Natural killer cell treated with Interleukin-12 subunit alpha and Interleukin-12 subunit beta and Interleukin-15 and Interleukin-18, amount 100 ng/mL, for 72 hours (primary cell): ENCODE measurements at regions not wholly inside any gene's neighbourhood (a gene's known extent, or its start where the extent isn't known, plus 50 kb on each side); places are given as distances from the start of the nearest gene placed in this dataset.
"Not testable (repeated sequence)": the region's sequence is repeated elsewhere in the genome, so short reads cannot be mapped to it uniquely, and the experiment has no call there.

Experiments
- ATAC-seq, 2 donors: fragments of 150-1000 bp; cut with Tn5 transposase in 1 of 2; sonication (Bioruptor Pico), chemical (Tn5 transposase) in 1 of 2; 2 replicates each; pipeline ENCODE4 v1.10.0; 2021
- DNase-seq: peaks from one replicate; pipeline ENCODE4 v3.0.0; 2022; ENCODE audit warnings: low spot score
- H3K27ac Mint-ChIP-seq, 2 donors: 1 replicate in 1 of 2; 2 replicates in 1 of 2; pipeline ENCODE4 v1.8.0; 2022; ENCODE audit warnings: mixed read lengths in 2 of 2, mild to moderate bottlenecking in 1 of 2, moderate library complexity in 1 of 2
- H3K27me3 Mint-ChIP-seq, 2 donors: 1 replicate in 1 of 2; 2 replicates in 1 of 2; pipeline ENCODE4 v1.8.0; 2022; ENCODE audit warnings: mixed read lengths in 2 of 2
- H3K36me3 Mint-ChIP-seq: one replicate; pipeline ENCODE4 v1.8.0; 2022; ENCODE audit warnings: mixed read lengths
- H3K4me1 Mint-ChIP-seq, 2 donors: 1 replicate in 1 of 2; 2 replicates in 1 of 2; pipeline ENCODE4 v1.8.0; 2022; ENCODE audit warnings: low read depth in 2 of 2, mixed read lengths in 2 of 2, mild to moderate bottlenecking in 1 of 2
- H3K4me3 Mint-ChIP-seq: one replicate; pipeline ENCODE4 v1.8.0; 2022; ENCODE audit warnings: mixed read lengths
- H3K9me3 Mint-ChIP-seq: 2 replicates; pipeline ENCODE4 v1.8.0; 2022; ENCODE audit warnings: mixed read lengths

GRCh38 chr5:21574438-21574837, 1278.7 kb downstream of the CDH12 start:
- H3K27ac Mint-ChIP-seq = no peak overlapping the region
- ATAC-seq (no peak), DNase-seq (no peak)
- peaks cover 3% of the 10 kb centered on the region for H3K9me3 Mint-ChIP-seq
- no peaks in the 10 kb centered on the region for H3K4me1 Mint-ChIP-seq
- H3K36me3 Mint-ChIP-seq = peaks cover 2% of the 10 kb centered on the region
- no peaks in the 10 kb centered on the region for H3K27me3 Mint-ChIP-seq
- H3K4me3 Mint-ChIP-seq = no peak overlapping the region

- ATAC-seq = no peak
- DNase-seq = no peak
- no peaks in the 10 kb centered on the region for H3K4me1 Mint-ChIP-seq
- no peak overlapping the region for H3K4me3 Mint-ChIP-seq
- H3K36me3 Mint-ChIP-seq = no peaks in the 10 kb centered on the region
- H3K27me3 Mint-ChIP-seq = no peaks in the 10 kb centered on the region
- no peak overlapping the region for H3K27ac Mint-ChIP-seq
- H3K9me3 Mint-ChIP-seq = peaks cover 3% of the 10 kb centered on the region
Measured at GRCh38 chr5:21573416-21574314, 1279.5 kb downstream of the CDH12 start.

GRCh38 chr5:21571196-21571595, 1281.9 kb downstream of the CDH12 start:
- not testable (repeated sequence) for H3K4me3 Mint-ChIP-seq, ATAC-seq, H3K4me1 Mint-ChIP-seq, H3K27me3 Mint-ChIP-seq, H3K27ac Mint-ChIP-seq, H3K36me3 Mint-ChIP-seq, H3K9me3 Mint-ChIP-seq, DNase-seq

- DNase-seq, H3K27ac Mint-ChIP-seq, H3K9me3 Mint-ChIP-seq, H3K4me1 Mint-ChIP-seq, H3K36me3 Mint-ChIP-seq, ATAC-seq, H3K27me3 Mint-ChIP-seq, H3K4me3 Mint-ChIP-seq: not testable (repeated sequence)
Measured at GRCh38 chr5:21559109-21559508, 1294.0 kb downstream of the CDH12 start.

- H3K9me3 Mint-ChIP-seq, H3K4me3 Mint-ChIP-seq, H3K36me3 Mint-ChIP-seq, H3K27ac Mint-ChIP-seq, DNase-seq, H3K27me3 Mint-ChIP-seq, ATAC-seq, H3K4me1 Mint-ChIP-seq: not testable (repeated sequence)
Measured at GRCh38 chr5:21552263-21552662, 1300.9 kb downstream of the CDH12 start.

- not testable (repeated sequence) for H3K4me3 Mint-ChIP-seq, H3K27me3 Mint-ChIP-seq, H3K9me3 Mint-ChIP-seq, H3K4me1 Mint-ChIP-seq, H3K36me3 Mint-ChIP-seq, H3K27ac Mint-ChIP-seq, DNase-seq, ATAC-seq
Measured at GRCh38 chr5:21550916-21551315, 1302.2 kb downstream of the CDH12 start.

- not testable (repeated sequence) for H3K27ac Mint-ChIP-seq, H3K9me3 Mint-ChIP-seq, H3K36me3 Mint-ChIP-seq, DNase-seq, ATAC-seq, H3K4me3 Mint-ChIP-seq, H3K27me3 Mint-ChIP-seq, H3K4me1 Mint-ChIP-seq
Measured at GRCh38 chr5:21547656-21548055, 1305.5 kb downstream of the CDH12 start.

GRCh38 chr5:21535114-21535513, 1318.0 kb downstream of the CDH12 start:
- H3K4me3 Mint-ChIP-seq, H3K27me3 Mint-ChIP-seq: not testable (repeated sequence)

GRCh38 chr5:21521157-21521556, 1332.0 kb downstream of the CDH12 start:
- not testable (repeated sequence) for DNase-seq, H3K27ac Mint-ChIP-seq, ATAC-seq, H3K4me3 Mint-ChIP-seq, H3K36me3 Mint-ChIP-seq, H3K4me1 Mint-ChIP-seq, H3K9me3 Mint-ChIP-seq, H3K27me3 Mint-ChIP-seq

More at GRCh38 chr5:21535114-21535513, 1318.0 kb downstream of the CDH12 start:
- ATAC-seq, H3K36me3 Mint-ChIP-seq, DNase-seq, H3K4me1 Mint-ChIP-seq, H3K27ac Mint-ChIP-seq, H3K9me3 Mint-ChIP-seq: not testable (repeated sequence)

- H3K4me1 Mint-ChIP-seq, H3K9me3 Mint-ChIP-seq, H3K27ac Mint-ChIP-seq, H3K4me3 Mint-ChIP-seq, H3K36me3 Mint-ChIP-seq, DNase-seq, H3K27me3 Mint-ChIP-seq, ATAC-seq: not testable (repeated sequence)
Measured at GRCh38 chr5:21496926-21497325, 1356.2 kb downstream of the CDH12 start.

GRCh38 chr5:21496056-21496455, 1357.1 kb downstream of the CDH12 start:
- H3K4me3 Mint-ChIP-seq, DNase-seq, H3K27ac Mint-ChIP-seq, H3K27me3 Mint-ChIP-seq, ATAC-seq, H3K4me1 Mint-ChIP-seq, H3K9me3 Mint-ChIP-seq, H3K36me3 Mint-ChIP-seq: not testable (repeated sequence)

- H3K36me3 Mint-ChIP-seq, H3K9me3 Mint-ChIP-seq, DNase-seq, H3K27ac Mint-ChIP-seq, ATAC-seq, H3K4me1 Mint-ChIP-seq, H3K4me3 Mint-ChIP-seq, H3K27me3 Mint-ChIP-seq: not testable (repeated sequence)
Measured at GRCh38 chr5:21495235-21495634, 1357.9 kb downstream of the CDH12 start.

- DNase-seq, ATAC-seq, H3K4me1 Mint-ChIP-seq, H3K27ac Mint-ChIP-seq, H3K27me3 Mint-ChIP-seq, H3K4me3 Mint-ChIP-seq, H3K9me3 Mint-ChIP-seq, H3K36me3 Mint-ChIP-seq: not testable (repeated sequence)
Measured at GRCh38 chr5:21494033-21494432, 1359.1 kb downstream of the CDH12 start.

- not testable (repeated sequence) for H3K9me3 Mint-ChIP-seq, DNase-seq, H3K27ac Mint-ChIP-seq, ATAC-seq, H3K4me3 Mint-ChIP-seq, H3K36me3 Mint-ChIP-seq, H3K27me3 Mint-ChIP-seq
- H3K4me1 Mint-ChIP-seq = peaks cover 0 to 13% of the 10 kb centered on the region in 2 donors
Measured at GRCh38 chr5:21491182-21491581, 1362.0 kb downstream of the CDH12 start.

- not testable (repeated sequence) for H3K36me3 Mint-ChIP-seq, H3K27ac Mint-ChIP-seq, H3K4me3 Mint-ChIP-seq, DNase-seq, H3K9me3 Mint-ChIP-seq, ATAC-seq, H3K27me3 Mint-ChIP-seq
- peaks cover 0 to 16% of the 10 kb centered on the region in 2 donors for H3K4me1 Mint-ChIP-seq
Measured at GRCh38 chr5:21488828-21489227, 1364.3 kb downstream of the CDH12 start.
